NCI-H128 (cell line): ENCODE measurements at regions not wholly inside any gene's neighbourhood (a gene's known extent, or its start where the extent isn't known, plus 50 kb on each side); places are given as distances from the start of the nearest gene placed in this dataset.

ENCODE experiments used
- DNase-seq: peaks from one replicate; lab custom pipeline; 2025; ENCODE audit not compliant: unreplicated experiment; lab: John Stamatoyannopoulos, UW

DNA sequence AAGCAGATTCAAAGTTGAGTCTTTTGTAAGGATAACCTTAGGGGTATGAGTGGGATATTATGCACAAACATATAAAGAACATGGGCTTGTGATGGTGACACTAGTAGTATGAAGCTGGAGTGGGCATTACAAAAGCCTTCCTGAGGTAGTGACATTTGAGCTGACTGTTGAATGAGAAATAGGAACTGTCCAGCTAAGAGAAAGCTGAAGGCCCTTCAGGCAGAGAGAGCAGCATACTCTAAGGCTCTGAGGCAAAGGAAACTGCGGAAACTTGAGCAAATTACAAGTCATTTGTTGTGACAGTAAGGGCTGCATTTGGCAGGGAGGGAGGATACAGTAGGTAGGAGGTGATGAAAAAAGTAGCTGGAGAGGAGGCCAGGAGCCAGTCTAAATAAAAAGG lies 190.7 kb upstream of the CD96 start:
- no peak for DNase-seq

DNA sequence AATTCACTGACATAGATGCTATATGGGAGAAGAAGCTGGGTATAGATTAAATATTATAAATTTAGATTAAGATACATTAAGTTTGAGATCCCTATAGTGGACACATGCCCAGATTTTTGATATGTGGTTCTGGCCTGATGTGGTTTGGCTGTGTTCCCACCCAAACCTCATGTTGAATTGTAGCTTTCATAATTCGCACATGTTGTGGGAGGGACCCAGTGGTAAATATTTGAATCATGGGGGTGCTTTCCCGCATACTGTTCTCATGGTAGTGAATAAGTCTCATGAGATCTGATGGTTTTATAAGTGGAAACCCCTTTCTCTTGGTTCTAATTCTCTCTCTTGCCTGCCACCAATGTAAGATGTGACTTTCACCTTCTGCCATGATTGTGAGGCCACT lies 189.4 kb upstream of the CD96 start:
- DNase-seq: no peak

DNA sequence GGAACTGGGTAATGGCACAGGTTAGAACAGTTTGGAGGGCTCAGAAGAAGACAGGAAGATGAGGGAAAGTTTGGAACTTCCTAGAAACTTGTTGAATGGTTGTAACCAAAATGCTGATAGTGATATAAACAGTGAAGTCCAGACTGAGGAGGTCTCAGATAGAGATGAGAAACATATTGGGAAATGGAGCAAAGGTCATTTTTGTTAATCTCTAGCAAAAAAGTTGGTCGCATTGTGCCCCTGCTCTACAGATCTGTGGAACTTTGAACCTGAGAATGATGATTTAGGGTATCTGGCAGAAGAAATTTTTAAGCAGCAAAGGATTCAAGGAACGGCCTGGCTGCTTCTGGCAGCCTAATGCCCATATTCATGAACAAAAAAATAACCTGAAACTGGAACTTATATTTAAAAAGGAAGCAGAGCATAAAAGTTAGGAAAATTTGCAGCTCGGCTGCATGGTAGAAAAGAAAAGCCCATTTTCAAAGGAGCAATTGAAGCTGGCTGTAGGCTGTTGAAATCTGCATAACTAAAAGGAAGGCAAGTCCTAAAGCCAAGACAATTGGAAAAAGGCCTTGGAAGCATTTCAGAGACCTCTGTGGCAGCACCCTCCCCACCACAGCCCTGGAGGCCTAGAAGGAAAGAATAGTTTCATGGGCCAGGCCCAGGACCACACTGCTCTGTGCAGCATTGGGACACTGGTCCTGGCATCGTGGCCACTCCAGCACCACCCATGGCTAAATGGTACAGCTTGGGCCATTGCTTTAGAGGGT lies 182.6 kb upstream of the CD96 start:
- no peak for DNase-seq

DNA sequence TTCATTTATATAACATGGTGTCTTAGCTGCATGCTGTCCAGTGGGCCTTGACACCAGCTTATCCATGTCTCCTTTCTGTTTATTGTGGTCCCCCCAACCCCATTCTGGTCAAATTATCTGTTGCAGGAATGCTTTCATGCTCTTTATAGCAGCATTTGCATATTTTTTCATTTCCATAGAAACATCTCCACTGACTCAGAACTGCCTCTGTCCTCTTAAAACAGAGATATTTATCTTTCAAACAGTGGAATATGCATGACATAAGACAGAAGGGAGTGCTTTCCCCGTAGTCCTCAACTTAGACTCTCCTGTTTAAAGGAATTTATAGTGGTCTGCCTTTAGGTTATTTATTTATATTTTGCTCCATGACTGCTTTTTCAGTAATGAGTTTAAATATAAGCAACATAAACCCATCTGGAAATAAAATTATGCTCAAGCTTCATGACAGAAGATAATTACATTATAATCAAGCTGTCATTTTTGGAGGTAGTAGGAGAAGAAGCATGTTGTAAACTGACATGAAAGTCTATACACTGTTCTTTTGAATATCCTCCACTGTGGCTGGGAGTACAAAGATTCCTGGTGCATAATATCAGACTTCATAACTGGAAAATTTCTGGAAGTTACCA lies 179.5 kb upstream of the CD96 start:
- DNase-seq: no peak

DNA sequence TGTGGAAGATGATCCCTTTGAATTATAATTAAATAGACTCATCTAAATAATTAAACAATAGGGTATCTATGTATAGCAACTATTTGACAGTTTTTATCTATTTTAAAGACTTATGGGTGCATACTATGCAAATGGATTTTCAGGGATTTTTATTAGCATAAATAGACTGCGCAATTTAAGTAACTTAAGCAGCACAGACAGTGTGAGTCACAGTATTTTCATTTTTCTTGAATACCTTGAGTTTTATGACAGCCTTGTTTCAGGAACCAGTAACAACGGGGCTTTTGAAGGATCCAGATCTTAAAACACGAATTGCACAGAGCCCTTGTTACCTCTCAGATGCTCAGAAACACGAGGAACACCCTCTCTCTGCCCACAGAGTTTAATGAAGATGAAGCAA lies 175.5 kb upstream of the CD96 start:
- DNase-seq: no peak

DNA sequence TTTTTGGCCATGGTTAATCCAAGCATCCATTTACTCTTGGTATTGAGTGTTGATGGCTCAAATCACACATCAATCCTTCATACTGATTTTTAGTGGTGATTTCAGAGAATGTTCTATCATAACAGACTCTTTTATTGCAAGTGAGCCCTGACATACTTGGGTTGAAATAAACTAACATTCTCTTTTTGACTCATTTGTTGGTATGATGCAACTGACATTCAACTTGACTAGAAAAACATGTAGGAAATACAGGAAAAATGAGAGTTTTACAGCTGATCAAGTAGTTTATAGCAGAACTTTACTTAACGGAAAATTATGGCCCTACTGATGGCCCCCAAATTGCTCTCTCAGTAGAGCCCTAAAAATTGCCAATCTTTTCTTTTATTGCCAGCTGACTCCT lies 173.9 kb upstream of the CD96 start:
- no peak for DNase-seq

DNA sequence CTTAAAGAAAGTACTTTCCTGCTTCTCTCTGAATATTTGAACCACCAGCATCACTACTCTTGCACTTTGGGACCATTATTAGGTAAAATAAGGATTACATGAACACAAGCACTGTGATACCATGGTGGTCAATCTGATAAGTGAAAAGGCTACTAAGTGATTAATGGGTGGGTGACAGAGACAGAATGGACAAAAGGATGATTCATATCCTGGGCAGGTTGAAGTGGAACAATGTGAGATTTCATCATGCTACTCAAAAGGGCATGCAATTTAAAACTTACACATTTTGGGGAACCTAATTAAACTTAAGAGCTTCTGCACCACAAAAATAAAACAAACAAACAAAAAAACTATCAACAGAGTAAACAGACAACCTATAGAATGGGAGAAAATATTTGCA lies 172.0 kb upstream of the CD96 start:
- no peak for DNase-seq

DNA sequence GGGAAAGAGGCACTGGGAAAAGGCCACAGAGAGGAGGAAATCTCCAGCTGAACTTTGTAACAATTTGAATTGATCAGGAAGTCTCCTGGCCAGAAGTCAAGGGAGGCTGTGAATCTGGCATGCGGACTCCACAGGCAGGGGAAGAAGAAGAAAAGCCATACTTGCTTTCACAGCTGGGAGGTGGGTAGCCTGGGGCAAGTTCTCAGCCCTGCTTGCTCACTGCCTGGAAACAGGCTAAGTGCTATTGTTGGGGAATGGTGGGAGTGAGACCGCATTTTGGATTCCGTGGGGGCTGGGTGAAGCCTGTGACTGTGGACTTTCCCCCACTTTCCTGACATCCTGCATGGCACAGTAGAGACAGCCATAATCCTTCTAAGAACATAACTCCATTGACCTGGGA lies 168.8 kb upstream of the CD96 start:
- no peak for DNase-seq

DNA sequence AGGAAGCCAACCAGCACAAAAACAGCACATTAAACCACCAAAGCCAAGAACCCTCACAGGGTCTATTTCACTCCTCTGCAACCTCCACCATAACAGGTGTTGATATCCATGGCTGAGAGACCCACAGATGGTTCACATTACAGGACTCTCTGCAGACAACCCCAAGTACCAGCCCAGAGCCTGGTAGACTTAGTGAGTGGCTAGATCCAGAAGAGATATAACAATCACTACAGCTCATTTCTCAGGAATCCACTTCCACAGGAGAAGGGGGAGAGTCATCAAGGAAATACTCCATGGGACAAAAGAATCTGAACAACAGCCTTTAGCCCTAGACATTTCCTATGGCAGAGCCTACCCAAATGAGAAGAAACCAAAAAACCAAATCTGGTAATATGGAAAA lies 168.1 kb upstream of the CD96 start:
- no peak for DNase-seq

DNA sequence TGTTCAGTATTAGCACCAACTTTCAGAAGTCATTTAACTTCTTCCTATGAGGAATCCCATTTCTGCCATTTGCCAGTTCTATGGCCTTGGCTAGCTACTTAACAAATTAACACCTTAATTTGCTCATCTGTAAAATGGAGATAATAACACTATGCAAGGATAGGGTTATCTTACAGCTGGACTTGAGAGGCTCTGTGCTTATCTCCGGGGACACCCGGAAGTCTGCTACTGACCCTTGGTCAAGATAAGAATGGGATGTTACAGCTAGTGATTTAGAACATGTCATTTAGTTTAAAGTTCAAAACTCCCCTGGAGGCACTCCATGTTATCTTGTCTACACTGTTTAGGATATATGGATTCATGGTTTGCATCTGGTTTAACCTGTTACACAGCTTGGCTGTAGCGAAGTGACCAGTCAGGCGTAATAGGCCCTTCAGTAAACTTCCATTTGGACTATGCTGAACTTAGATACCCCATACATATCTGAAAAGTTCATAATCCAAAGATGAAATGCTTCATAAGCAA lies 156.0 kb upstream of the CD96 start:
- DNase-seq: no peak

DNA sequence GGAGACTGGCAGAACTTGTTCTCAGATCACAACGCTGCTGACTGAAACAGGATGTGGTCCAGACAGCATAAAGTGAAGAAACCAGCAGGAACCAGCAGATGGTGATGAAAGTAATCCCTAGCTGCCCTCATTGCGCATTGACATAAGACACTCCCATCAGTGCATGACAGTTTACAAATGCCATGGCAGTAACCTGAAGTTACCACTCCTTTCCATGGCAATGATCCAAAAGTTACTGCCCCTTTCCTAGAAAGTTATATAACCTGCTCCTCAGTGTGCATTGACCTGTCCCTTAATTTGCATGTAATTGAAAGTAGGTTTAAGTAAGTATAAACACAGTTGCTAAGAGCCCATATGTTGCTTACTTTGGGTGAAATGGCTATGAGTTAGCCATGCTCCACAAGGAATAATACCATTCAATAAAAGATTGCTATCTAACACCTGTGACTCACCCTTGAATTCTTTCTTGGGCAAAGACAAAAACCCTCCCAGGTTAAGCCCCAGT lies 149.1 kb upstream of the CD96 start:
- DNase-seq: no peak

DNA sequence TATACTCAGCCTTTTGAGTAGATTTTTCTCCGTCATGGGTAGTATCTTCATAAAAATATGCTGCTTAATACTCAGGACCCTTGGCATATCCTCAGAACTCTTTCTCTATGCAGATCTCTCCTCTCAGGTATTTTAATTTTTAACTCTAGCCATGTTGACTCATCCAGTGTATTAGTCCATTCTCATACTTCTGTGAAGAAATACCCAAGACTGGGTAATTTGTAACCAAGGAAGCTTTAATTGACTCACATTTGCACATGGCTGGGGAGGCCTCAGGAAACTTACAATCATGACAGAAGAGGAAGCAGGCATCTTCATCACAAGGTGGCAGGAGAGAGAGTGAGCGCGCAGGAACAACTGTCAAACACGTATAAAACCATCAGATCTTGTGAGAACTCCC lies 129.3 kb upstream of the CD96 start:
- DNase-seq: no peak

DNA sequence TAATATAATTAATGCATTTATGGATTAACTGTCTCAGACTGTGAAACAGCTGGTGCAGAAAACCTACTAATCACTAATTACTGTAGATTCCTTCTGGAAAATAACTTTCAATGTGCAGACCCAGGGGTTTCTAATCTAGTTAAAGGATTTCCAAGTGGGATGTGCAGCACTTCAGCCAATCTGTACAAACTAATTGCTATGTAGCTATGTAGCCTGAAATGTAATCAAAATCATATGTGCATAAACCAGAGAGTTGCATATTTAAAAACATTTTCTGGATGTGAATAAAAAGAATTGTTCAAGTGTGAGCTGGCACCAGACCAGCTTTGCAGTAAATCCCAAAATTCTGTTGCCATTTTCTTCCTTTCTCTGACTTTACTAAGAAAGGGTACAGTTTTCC lies 127.5 kb upstream of the CD96 start:
- DNase-seq: no peak

DNA sequence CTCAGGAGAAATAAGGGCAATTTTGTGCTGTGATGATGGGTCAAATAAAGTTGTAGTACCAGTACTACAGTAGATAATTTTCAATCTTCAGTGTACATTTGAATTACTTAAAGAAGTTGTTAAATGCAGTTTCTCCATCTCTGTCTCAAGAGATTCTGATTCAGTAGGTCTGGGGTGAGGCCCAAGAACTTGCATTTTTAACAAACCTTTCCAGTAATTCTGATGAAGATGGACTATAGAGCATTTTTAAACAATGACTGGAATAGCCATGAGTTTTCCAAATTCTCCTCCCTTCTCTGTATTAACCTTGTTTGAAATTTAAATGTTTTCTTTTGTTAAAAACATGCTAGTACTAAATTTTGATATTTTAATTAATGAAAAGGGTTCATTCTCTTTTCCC lies 127.0 kb upstream of the CD96 start:
- DNase-seq: no peak

DNA sequence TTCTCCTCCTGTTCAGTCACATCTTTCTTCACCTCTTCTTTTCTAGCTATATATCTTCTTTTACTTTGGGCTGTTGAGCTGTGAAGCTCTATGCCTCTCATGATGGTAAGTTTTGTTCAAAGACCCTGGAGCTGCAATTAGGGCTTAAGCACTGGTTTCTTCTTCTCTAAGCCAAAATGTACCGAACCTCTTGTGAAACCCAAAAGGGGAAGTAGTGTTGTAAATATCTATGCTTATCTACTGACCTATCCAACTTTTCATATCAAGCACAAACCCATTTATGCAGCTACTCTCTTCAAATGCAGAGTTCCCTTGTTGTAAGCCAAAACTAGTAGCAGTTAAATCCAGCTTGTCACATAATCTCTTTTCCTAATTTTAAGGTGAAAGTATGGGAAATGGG lies 123.6 kb upstream of the CD96 start:
- no peak for DNase-seq

DNA sequence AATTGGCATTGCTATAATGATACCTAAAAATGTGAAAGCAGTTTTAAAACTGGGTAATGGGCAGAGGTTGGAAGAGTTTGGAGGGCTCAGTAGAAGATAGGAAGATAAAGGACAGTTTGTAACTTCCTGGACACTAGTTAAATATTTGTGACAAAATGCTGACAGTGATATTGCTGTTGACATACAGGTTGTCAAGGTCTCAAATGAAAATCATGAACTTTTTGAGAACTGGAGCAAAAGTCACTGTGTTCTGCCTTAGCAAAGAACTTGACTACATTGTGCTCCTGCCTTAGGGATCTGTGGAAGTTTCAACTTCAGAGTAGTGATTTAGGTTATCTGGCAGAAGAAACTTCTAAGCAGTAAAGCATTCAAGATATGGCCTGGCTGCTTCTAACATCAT lies 113.7 kb upstream of the CD96 start:
- no peak for DNase-seq

DNA sequence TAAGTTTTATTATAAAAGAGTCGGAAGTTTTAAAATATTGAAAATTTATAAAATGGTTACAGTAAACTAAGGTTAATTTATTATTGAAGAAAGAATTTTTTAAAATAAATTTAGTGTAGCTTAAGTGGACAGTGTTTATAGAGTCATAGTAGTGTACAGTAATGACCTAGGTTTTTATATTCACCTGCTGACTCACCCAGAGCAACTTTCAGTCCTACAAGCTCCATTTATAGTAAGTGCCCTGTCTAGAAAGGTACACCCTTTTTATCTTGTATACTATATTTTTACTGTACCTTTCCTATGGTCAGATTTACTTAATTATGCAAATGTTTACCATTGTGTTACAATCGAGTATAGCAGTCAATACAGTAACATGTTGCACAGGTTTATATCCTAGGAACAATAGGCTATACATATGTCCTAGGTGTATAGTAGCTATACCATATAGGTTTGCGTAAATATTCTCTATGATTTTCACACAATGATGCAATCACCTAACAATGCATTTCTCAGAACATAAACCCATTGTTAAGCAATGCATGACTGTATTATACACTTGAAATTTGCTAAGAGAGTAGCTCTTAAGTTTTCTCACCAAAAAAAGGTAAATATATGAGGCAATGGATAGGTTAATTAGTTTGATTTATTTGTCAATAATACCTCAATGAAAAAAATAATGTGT lies 106.9 kb upstream of the CD96 start:
- DNase-seq: no peak

DNA sequence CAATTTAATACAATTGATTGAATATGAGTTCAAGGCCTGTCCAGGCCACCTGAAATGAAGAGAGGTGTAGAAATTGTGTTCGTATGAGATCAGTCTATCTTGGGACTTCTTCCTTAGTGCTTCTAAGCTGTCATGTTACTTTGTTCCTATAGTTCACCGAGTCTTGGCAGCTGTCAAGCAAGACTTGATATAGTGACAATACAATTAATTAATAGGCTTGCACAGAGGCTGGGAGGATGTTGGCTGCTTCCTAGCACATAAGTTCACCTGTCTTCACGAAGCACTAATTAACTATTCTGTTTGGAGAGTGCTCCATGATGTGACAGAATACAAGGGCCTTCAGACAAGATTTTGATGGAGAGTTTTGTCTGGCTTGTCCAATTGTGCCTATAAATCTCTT lies 103.7 kb upstream of the CD96 start:
- DNase-seq: no peak

DNA sequence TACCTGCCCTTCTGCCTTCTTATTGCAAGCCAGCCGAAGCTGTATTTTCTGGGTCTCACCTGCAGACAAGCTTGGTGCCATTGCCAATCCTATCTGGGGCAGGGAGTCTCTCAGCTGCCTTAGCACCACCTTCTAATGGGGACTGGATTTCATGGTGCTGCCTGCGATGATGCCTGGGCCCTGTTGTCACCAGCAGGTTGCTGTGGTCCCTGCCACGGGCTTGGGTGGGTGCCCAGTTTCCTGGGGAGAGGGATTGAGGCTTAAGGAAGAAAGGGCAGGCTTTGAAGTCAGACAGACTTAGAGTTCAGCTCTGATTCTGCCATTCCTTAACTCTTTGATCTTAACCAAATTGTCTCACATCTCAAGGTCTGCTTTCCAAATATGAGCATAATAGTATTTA lies 87.4 kb upstream of the CD96 start:
- no peak for DNase-seq

DNA sequence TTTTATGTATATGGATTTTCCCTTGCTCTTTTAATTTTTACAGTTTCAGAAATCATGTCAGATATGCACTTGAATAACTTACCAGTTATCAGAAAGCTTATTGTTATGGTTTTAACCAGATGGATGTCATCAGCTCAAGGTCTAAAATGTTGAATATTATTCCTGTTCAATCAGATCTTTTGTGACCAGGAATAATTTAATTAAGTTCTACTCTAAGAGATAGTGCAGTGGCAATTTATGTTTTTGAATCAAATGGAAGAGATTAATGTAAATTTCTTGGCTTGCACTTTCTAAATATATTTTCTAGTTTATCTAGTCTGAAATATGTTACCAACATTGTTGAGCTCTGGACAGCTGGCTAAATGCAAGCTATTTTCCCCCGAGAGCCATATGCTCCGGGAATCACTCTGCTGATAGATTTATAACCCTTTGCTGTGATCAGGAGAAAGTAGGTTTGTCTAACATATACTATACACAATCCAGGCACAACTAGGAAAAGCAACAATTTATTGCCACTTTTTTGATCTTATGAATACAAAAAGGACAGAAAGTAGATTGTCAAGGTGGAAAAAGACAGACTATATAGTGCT lies 76.8 kb upstream of the CD96 start:
- DNase-seq: no peak

DNA sequence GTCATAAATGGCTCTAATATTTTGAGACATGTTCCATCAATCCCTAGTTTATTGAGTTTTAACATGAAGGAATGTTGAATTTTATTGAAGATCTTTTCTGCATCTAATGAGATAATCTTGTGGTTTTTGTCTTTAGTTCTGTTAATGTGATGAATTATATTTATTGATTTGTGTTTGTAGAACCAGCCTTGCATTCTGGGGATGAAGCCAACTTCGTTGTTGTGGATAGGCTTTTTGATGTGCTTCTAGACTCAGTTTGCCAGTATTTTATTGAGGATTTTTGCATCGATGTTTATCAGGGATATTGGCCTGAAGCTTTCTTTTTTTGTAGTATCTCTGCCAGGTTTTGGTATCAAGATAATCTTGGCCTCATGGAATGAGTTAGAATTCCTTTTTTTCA lies 72.0 kb upstream of the CD96 start:
- no peak for DNase-seq

DNA sequence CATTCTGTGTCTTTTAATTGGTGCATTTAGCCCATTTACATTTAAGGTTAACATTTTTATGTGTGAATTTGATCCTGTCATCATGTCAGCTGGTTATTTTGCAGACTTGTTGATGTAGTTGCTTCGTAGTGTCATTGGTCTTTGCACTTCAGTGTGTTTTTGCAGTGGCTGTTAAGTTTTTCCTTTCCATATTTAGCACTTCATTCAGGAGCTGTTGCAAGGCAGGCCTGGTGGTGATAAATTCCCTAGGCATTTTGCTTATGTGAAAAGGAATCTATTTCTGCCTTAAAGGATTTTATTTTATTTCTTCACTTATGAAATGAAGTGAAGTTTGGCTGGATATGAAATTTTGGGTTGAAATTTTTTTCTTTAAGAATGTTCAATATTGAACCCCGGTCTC lies 70.2 kb upstream of the CD96 start:
- no peak for DNase-seq
